ENCODE measurements at regions not wholly inside any gene's neighbourhood (a gene's known extent, or its start where the extent isn't known, plus 50 kb on each side); places are given as distances from the start of the nearest gene placed in this dataset.

- Mint-ChIP-seq H3K27ac (ENCODE audit: low read depth, unreplicated experiment) (no peak overlapping the region), H3K9me3 (ENCODE audit: unreplicated experiment) (peaks cover 9% of the 10 kb centered on the region), H3K4me3 (ENCODE audit: unreplicated experiment) (no peak overlapping the region), H3K36me3 (ENCODE audit: insufficient read depth, unreplicated experiment) (no peaks in the 10 kb centered on the region), H3K4me1 (ENCODE audit: insufficient read depth, unreplicated experiment) (peaks cover 10% of the 10 kb centered on the region), H3K27me3 (ENCODE audit: insufficient read depth, unreplicated experiment) (no peaks in the 10 kb centered on the region)
- ChIA-PET CTCF (interaction anchor here (1.2 kb wide), 1 partner anchor 30 kb away, joined by 3 read pairs; no protein-coding TSS in a partner anchor), POLR2A (no interaction called here)
- TF ChIP-seq, protein P1, sequence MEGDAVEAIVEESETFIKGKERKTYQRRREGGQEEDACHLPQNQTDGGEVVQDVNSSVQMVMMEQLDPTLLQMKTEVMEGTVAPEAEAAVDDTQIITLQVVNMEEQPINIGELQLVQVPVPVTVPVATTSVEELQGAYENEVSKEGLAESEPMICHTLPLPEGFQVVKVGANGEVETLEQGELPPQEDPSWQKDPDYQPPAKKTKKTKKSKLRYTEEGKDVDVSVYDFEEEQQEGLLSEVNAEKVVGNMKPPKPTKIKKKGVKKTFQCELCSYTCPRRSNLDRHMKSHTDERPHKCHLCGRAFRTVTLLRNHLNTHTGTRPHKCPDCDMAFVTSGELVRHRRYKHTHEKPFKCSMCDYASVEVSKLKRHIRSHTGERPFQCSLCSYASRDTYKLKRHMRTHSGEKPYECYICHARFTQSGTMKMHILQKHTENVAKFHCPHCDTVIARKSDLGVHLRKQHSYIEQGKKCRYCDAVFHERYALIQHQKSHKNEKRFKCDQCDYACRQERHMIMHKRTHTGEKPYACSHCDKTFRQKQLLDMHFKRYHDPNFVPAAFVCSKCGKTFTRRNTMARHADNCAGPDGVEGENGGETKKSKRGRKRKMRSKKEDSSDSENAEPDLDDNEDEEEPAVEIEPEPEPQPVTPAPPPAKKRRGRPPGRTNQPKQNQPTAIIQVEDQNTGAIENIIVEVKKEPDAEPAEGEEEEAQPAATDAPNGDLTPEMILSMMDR (IDR thresholded peaks at IDR 0.05; ENCODE audit: unreplicated experiment) = no peak
- intact Hi-C loops (cut with micrococcal nuclease) = no loop called here
- no TSS peak for BruUV-seq (replicated peaks)
- DNase-seq (ENCODE audit: unreplicated experiment) = no peak
These were observed 577.8 kb downstream of the PKHD1 start for GRCh38 chr6:51509597-51509996.

GRCh38 chr6:51511081-51511480 lies 576.3 kb downstream of the PKHD1 start:
- TF ChIP-seq, protein P1 (IDR thresholded peaks at IDR 0.05; ENCODE audit: unreplicated experiment) = no peak
- intact Hi-C loops (cut with micrococcal nuclease) = loop anchor here (10.0 kb wide), 1 partner anchor 156 kb away; no protein-coding TSS in a partner anchor
- Mint-ChIP-seq H3K4me3 (ENCODE audit: unreplicated experiment) (no peak overlapping the region), H3K36me3 (ENCODE audit: insufficient read depth, unreplicated experiment) (no peaks in the 10 kb centered on the region), H3K27ac (ENCODE audit: low read depth, unreplicated experiment) (no peak overlapping the region), H3K27me3 (ENCODE audit: insufficient read depth, unreplicated experiment) (no peaks in the 10 kb centered on the region), H3K4me1 (ENCODE audit: insufficient read depth, unreplicated experiment) (peaks cover 16% of the 10 kb centered on the region), H3K9me3 (ENCODE audit: unreplicated experiment) (peaks cover 9% of the 10 kb centered on the region)
- POLR2A ChIA-PET = interaction anchor here (0.6 to 0.7 kb wide), 2 partner anchors 263 to 909 kb away, joined by 3 read pairs; no protein-coding TSS in a partner anchor
- BruUV-seq (replicated peaks) = no TSS peak
- no peak for DNase-seq (ENCODE audit: unreplicated experiment)
- CTCF ChIA-PET = interaction anchor here (1.1 kb wide), 1 partner anchor 697 kb away, joined by 3 read pairs; no protein-coding TSS in a partner anchor

GRCh38 chr6:51513891-51514747 lies 573.3 kb downstream of the PKHD1 start:
- Mint-ChIP-seq H3K27me3 (ENCODE audit: insufficient read depth, unreplicated experiment) (no peaks in the 10 kb centered on the region), H3K36me3 (ENCODE audit: insufficient read depth, unreplicated experiment) (no peaks in the 10 kb centered on the region), H3K4me3 (ENCODE audit: unreplicated experiment) (peak overlapping the region; percentile 58), H3K27ac (ENCODE audit: low read depth, unreplicated experiment) (peak overlapping the region; percentile 83), H3K4me1 (ENCODE audit: insufficient read depth, unreplicated experiment) (peaks cover 16% of the 10 kb centered on the region), H3K9me3 (ENCODE audit: unreplicated experiment) (no peaks in the 10 kb centered on the region)
- CTCF ChIA-PET = interaction anchor here (0.6 to 2.8 kb wide), 17 partner anchors 9 to 1407 kb away, joined by 3 to 26 read pairs (median 4); no protein-coding TSS in a partner anchor
- DNase-seq (ENCODE audit: unreplicated experiment) = peak; percentile 77
- TF ChIP-seq, protein P1 (IDR thresholded peaks at IDR 0.05; ENCODE audit: unreplicated experiment) = no peak
- BruUV-seq (replicated peaks) = no TSS peak
- POLR2A ChIA-PET = interaction anchor here (0.7 to 1.7 kb wide), 2 partner anchors 9 to 41 kb away, joined by 7 to 8 read pairs; no protein-coding TSS in a partner anchor
- intact Hi-C loops (cut with micrococcal nuclease) = loop anchor here (10.0 kb wide), 1 partner anchor 159 kb away; no protein-coding TSS in a partner anchor

GRCh38 chr6:51514748-51515402 lies 572.5 kb downstream of the PKHD1 start:
- H3K27me3 Mint-ChIP-seq (ENCODE audit: insufficient read depth, unreplicated experiment) = no peaks in the 10 kb centered on the region
- peak overlapping the region; percentile 58 for H3K4me3 Mint-ChIP-seq (ENCODE audit: unreplicated experiment)
- peak overlapping the region; percentile 83 for H3K27ac Mint-ChIP-seq (ENCODE audit: low read depth, unreplicated experiment)
- intact Hi-C loops (cut with micrococcal nuclease) = loop anchor here (1.0 to 10.0 kb wide), 2 partner anchors 160 to 699 kb away; no protein-coding TSS in a partner anchor
- TF ChIP-seq, protein P1 (IDR thresholded peaks at IDR 0.05; ENCODE audit: unreplicated experiment) = peak; percentile 47
- no peaks in the 10 kb centered on the region for H3K9me3 Mint-ChIP-seq (ENCODE audit: unreplicated experiment)
- H3K4me1 Mint-ChIP-seq (ENCODE audit: insufficient read depth, unreplicated experiment) = peaks cover 16% of the 10 kb centered on the region
- ChIA-PET CTCF (interaction anchor here (0.6 to 2.8 kb wide), 25 partner anchors 8 to 1408 kb away, joined by 3 to 26 read pairs (median 4); no protein-coding TSS in a partner anchor), POLR2A (interaction anchor here (0.9 to 1.7 kb wide), 2 partner anchors 42 to 215 kb away, joined by 5 to 8 read pairs; no protein-coding TSS in a partner anchor)
- TSS peak; percentile 67 for BruUV-seq (replicated peaks)
- DNase-seq (ENCODE audit: unreplicated experiment) = peak; percentile 29
- no peaks in the 10 kb centered on the region for H3K36me3 Mint-ChIP-seq (ENCODE audit: insufficient read depth, unreplicated experiment)

All from MCF 10A (cell line).